Body of pancreas (tissue), 4 donors: ENCODE measurements at regions not wholly inside any gene's neighbourhood (a gene's known extent, or its start where the extent isn't known, plus 50 kb on each side); places are given as distances from the start of the nearest gene placed in this dataset.

Experiments
- ATAC-seq: fragments of 150-250 bp; one replicate; pipeline ENCODE4 v1.9.1; 2016
- DNase-seq, 4 donors: peaks; one replicate each; pipeline ENCODE4 v3.0.0-alpha.2; 2019
- H3K27ac ChIP-seq, 4 donors: fragments of 200-600 bp; sonication (generic); 1 replicate in 3 of 4; 2 replicates in 1 of 4; pipeline versions ENCODE4 v1.5.1 to v1.6.1; 2016 to 2019; ENCODE audit warnings: mild to moderate bottlenecking in 1 of 4, mixed read lengths in 1 of 4, moderate library complexity in 1 of 4
- H3K27me3 ChIP-seq, 2 donors: fragments of 200-600 bp; sonication (generic); one replicate each; pipeline ENCODE4 v1.6.0; 2016; ENCODE audit warnings: mild to moderate bottlenecking in 1 of 2
- H3K36me3 ChIP-seq, 2 donors: fragments of 200-600 bp; sonication (generic); replicated peaks in 1 of 2; 2 replicates each; pipeline ENCODE4 v1.5.1; 2016; ENCODE audit warnings: low read depth in 2 of 2; ENCODE audit not compliant: insufficient read depth in 1 of 2
- H3K4me1 ChIP-seq: fragments of 200-600 bp; sonication (generic); one replicate; pipeline ENCODE4 v1.6.0; 2016
- H3K4me3 ChIP-seq, 2 donors: fragments of 200-600 bp; sonication (generic); 1 replicate in 1 of 2; 2 replicates in 1 of 2; pipeline ENCODE4 v1.5.1; 2016 to 2019
- H3K9me3 ChIP-seq, 3 donors: fragments of 200-600 bp; sonication (generic); 1 replicate in 2 of 3; 2 replicates in 1 of 3; pipeline ENCODE4 v1.5.1; 2016
- CTCF ChIP-seq, 7 experiments: fragments of 450-650 bp in 4 of 7; fragments of 200-600 bp in 3 of 7; sonication (generic) in 3 of 7; IDR thresholded peaks; one replicate each; pipeline ENCODE4 v1.5.1; 2016 to 2019; ENCODE audit warnings: antibody characterized with exemption in 7 of 7
- POLR2A ChIP-seq, 3 donors: fragments of 450-650 bp; IDR thresholded peaks; one replicate each; pipeline ENCODE4 v1.6.1; 2016; ENCODE audit warnings: antibody characterized with exemption in 3 of 3, mild to moderate bottlenecking in 2 of 3
- WGBS, 2 donors: methylation state at CpG; one replicate each; pipeline ENCODE4 v1.1.5; 2017; 5-methylcytosine and 5-hydroxymethylcytosine counted together
- intact Hi-C: fragments of 100-400 bp; cut with DNase I; formaldehyde crosslinking; loops from one replicate; pipeline ENCODE4 v1.15.1; 2023

- H3K27ac ChIP-seq, result no peak overlapping the region
- no peaks in the 10 kb centered on the region for H3K36me3 ChIP-seq
- H3K27me3 ChIP-seq, result no peaks in the 10 kb centered on the region
- no peaks in the 10 kb centered on the region for H3K4me1 ChIP-seq
- H3K9me3 ChIP-seq, result no peaks in the 10 kb centered on the region
- intact Hi-C loops, result no loop called here
- ATAC-seq (no peak), DNase-seq (no peak)
- no peak for TF ChIP-seq POLR2A (IDR thresholded peaks at IDR 0.05)
- TF ChIP-seq CTCF (IDR thresholded peaks at IDR 0.05), result no peak
- no peak overlapping the region for H3K4me3 ChIP-seq
Observed at GRCh38 chr1:60639287-60639686, 443.1 kb upstream of the NFIA start.

GRCh38 chr1:60637651-60638050 is 444.7 kb upstream of the NFIA start:
- H3K27ac ChIP-seq, result no peak overlapping the region
- no peaks in the 10 kb centered on the region for H3K36me3 ChIP-seq
- no peak for DNase-seq
- 56 to 77% methylated on average over 1 of the region's 1 CpG for WGBS, 2 donors
- no peaks in the 10 kb centered on the region for H3K27me3 ChIP-seq
- no peak for TF ChIP-seq POLR2A (IDR thresholded peaks at IDR 0.05)
- TF ChIP-seq CTCF (IDR thresholded peaks at IDR 0.05), result no peak
- H3K4me1 ChIP-seq, result no peaks in the 10 kb centered on the region
- H3K4me3 ChIP-seq, result no peak overlapping the region
- no peak for ATAC-seq
- intact Hi-C loops, result no loop called here
- no peaks in the 10 kb centered on the region for H3K9me3 ChIP-seq

DNA sequence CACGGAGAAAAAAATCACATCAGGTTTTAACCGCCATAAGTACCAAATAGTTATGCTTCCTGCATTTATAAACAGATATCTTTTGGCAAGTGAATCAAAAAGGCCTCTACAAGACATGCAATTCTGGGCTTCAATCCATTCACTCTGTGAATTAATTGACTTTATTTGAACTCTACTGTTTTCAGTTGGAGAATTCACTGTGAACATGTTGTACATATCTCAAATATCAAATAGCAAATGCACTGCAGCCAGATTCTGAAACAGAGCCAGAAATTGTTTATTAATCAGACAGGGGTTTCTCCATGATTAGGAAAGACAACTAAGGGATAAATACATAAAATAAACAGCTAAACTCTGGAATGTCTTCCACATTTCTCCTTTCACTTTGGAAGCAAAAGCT is 445.4 kb upstream of the NFIA start:
- H3K27me3 ChIP-seq, result no peaks in the 10 kb centered on the region
- no peaks in the 10 kb centered on the region for H3K9me3 ChIP-seq
- no peak overlapping the region for H3K4me3 ChIP-seq
- ATAC-seq (no peak), DNase-seq (no peak)
- H3K27ac ChIP-seq, result no peak overlapping the region
- H3K36me3 ChIP-seq, result no peaks in the 10 kb centered on the region
- 84 to 85% methylated on average over 2 of the region's 2 CpGs for WGBS, 2 donors
- H3K4me1 ChIP-seq, result no peaks in the 10 kb centered on the region
- TF ChIP-seq POLR2A (IDR thresholded peaks at IDR 0.05) (no peak), CTCF (IDR thresholded peaks at IDR 0.05) (no peak)
- intact Hi-C loops, result no loop called here

GRCh38 chr1:60634106-60634505 is 448.3 kb upstream of the NFIA start:
- intact Hi-C loops, result no loop called here
- Histone ChIP-seq H3K36me3 (no peaks in the 10 kb centered on the region), H3K27me3 (no peaks in the 10 kb centered on the region), H3K4me1 (no peaks in the 10 kb centered on the region), H3K4me3 (no peak overlapping the region), H3K27ac (no peak overlapping the region), H3K9me3 (no peaks in the 10 kb centered on the region)
- DNase-seq, result peak in 1 of 4 donors; percentile 11
- no peak for ATAC-seq
- 25 to 30% methylated on average over 6 of the region's 6 CpGs for WGBS, 2 donors
- TF ChIP-seq POLR2A (IDR thresholded peaks at IDR 0.05), result no peak
- no peak for TF ChIP-seq CTCF (IDR thresholded peaks at IDR 0.05)

DNA sequence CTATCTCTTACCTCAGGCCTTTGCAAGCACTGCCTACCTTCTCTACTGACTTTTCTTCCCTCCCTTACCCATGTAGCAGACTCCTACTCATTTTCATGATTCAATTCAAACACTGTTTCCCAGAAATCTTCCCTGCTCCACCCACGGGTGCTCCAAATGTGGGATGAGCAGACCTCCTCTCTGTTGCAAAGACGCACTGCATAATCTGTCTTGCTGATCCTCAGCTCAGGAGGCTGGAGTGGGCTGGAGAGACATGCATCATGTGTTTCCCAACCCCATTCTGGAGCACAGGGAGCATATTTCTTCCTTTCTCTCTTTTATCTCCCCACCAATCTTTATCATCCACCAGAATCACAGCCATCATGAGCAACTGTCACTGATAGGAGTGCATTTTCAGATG is 459.9 kb upstream of the NFIA start:
- no peak for TF ChIP-seq POLR2A (IDR thresholded peaks at IDR 0.05)
- TF ChIP-seq CTCF (IDR thresholded peaks at IDR 0.05), result no peak
- Histone ChIP-seq H3K4me1 (peaks cover 3% of the 10 kb centered on the region), H3K27me3 (no peaks in the 10 kb centered on the region), H3K4me3 (no peak overlapping the region), H3K27ac (peak overlapping the region in 1 of 4 donors; percentile 37), H3K9me3 (no peaks in the 10 kb centered on the region), H3K36me3 (no peaks in the 10 kb centered on the region)
- no peak for DNase-seq
- intact Hi-C loops, result no loop called here
- no peak for ATAC-seq
- WGBS, 2 donors, result 68 to 77% methylated on average over 2 of the region's 2 CpGs
